Neural progenitor cell (in vitro differentiated cells): ENCODE measurements at regions not wholly inside any gene's neighbourhood (a gene's known extent, or its start where the extent isn't known, plus 50 kb on each side); places are given as distances from the start of the nearest gene placed in this dataset.

ENCODE experiments used
- EZH2 ChIP-seq: fragments of 200-600 bp; sonication (generic); IDR thresholded peaks from 2 replicates; pipeline ENCODE4 v1.6.1; 2017; ENCODE audit warnings: antibody characterized with exemption, mild to moderate bottlenecking, moderate library complexity
- TF ChIP-seq, protein P1 (sequence below): fragments of 200-600 bp; sonication (generic); IDR thresholded peaks from 2 replicates; pipeline ENCODE4 v1.5.1; 2017; ENCODE audit warnings: antibody characterized with exemption, mild to moderate bottlenecking

DNA sequence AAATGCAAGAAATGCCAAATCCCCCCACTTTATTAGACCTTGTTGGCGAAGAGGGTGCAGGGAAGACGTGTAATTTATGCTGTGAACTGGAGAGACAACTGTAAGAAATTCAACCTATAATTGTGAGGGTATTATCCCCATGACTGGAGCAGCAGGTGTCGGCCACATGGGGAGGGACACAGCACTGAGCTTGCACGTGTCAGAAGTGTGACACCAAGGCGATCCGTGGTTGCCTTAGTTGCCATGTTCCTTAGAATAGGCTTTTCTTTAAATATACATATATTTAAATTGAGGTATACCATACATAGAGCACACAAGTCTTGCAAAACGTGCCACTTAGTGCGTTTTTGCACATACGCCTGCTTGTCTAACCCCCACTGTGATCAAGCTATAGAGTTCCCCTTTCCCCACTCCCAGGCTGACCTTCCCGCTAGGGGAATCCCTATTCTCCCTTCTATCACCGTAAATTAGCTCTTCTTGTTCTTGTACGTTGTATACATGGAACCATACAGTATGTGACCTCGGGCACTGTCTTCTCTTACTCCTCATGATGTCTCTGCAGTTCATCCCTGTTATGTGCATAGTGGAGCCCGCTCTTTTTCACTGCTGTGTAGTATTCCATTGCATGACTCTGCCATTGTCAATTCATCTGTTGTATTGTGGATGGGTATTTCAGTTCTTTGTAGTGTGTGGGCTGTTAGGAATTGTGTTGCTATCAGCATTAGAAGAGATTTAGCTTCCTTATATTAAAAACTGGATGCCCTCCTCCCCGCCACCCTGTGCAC lies 81.6 kb upstream of the PMEPA1 start:
- TF ChIP-seq, protein P1, sequence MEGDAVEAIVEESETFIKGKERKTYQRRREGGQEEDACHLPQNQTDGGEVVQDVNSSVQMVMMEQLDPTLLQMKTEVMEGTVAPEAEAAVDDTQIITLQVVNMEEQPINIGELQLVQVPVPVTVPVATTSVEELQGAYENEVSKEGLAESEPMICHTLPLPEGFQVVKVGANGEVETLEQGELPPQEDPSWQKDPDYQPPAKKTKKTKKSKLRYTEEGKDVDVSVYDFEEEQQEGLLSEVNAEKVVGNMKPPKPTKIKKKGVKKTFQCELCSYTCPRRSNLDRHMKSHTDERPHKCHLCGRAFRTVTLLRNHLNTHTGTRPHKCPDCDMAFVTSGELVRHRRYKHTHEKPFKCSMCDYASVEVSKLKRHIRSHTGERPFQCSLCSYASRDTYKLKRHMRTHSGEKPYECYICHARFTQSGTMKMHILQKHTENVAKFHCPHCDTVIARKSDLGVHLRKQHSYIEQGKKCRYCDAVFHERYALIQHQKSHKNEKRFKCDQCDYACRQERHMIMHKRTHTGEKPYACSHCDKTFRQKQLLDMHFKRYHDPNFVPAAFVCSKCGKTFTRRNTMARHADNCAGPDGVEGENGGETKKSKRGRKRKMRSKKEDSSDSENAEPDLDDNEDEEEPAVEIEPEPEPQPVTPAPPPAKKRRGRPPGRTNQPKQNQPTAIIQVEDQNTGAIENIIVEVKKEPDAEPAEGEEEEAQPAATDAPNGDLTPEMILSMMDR = no peak
- TF ChIP-seq EZH2 = no peak
